Activated T-cell treated with anti-CD3 and anti-CD28 coated beads, Interleukin-2, amount 50 U/mL, for 24 hours (primary cell): ENCODE measurements at regions not wholly inside any gene's neighbourhood (a gene's known extent, or its start where the extent isn't known, plus 50 kb on each side); places are given as distances from the start of the nearest gene placed in this dataset.

Source experiments
- DNase-seq: peaks from one replicate; pipeline ENCODE4 v3.0.0-alpha.2; 2020
- H3K27ac Mint-ChIP-seq: 2 replicates; pipeline ENCODE4 v1.8.0; 2020; ENCODE audit warnings: mild to moderate bottlenecking, mixed read lengths
- H3K27me3 Mint-ChIP-seq: 2 replicates; pipeline ENCODE4 v1.8.0; 2020; ENCODE audit warnings: mixed read lengths
- H3K36me3 Mint-ChIP-seq: 2 replicates; pipeline ENCODE4 v1.8.0; 2020; ENCODE audit warnings: low read depth, mixed read lengths
- H3K4me1 Mint-ChIP-seq: 2 replicates; pipeline ENCODE4 v1.8.0; 2020; ENCODE audit warnings: low read depth, mixed read lengths
- H3K4me3 Mint-ChIP-seq: 2 replicates; pipeline ENCODE4 v1.8.0; 2020; ENCODE audit warnings: mild to moderate bottlenecking, moderate library complexity, mixed read lengths
- H3K9me3 Mint-ChIP-seq: 2 replicates; pipeline ENCODE4 v1.8.0; 2020; ENCODE audit warnings: mixed read lengths

- peaks cover 9% of the 10 kb centered on the region for H3K4me1 Mint-ChIP-seq
- H3K4me3 Mint-ChIP-seq: no peak overlapping the region
- peaks cover 12% of the 10 kb centered on the region for H3K27me3 Mint-ChIP-seq
- no peaks in the 10 kb centered on the region for H3K36me3 Mint-ChIP-seq
- DNase-seq: no peak
- H3K9me3 Mint-ChIP-seq: no peaks in the 10 kb centered on the region
- H3K27ac Mint-ChIP-seq: no peak overlapping the region
These were observed 50.8 kb upstream of the TSHZ2 start for GRCh38 chr20:52921340-52921739.

- Mint-ChIP-seq H3K4me3 (no peak overlapping the region), H3K4me1 (peaks cover 6% of the 10 kb centered on the region), H3K27me3 (peaks cover 13% of the 10 kb centered on the region), H3K9me3 (peaks cover 7% of the 10 kb centered on the region), H3K36me3 (no peaks in the 10 kb centered on the region), H3K27ac (no peak overlapping the region)
- DNase-seq: no peak
These were observed 53.8 kb upstream of the TSHZ2 start for GRCh38 chr20:52918311-52918710.

- H3K36me3 Mint-ChIP-seq: no peaks in the 10 kb centered on the region
- H3K27ac Mint-ChIP-seq: no peak overlapping the region
These were observed 56.6 kb upstream of the TSHZ2 start for GRCh38 chr20:52915564-52915963.

DNA sequence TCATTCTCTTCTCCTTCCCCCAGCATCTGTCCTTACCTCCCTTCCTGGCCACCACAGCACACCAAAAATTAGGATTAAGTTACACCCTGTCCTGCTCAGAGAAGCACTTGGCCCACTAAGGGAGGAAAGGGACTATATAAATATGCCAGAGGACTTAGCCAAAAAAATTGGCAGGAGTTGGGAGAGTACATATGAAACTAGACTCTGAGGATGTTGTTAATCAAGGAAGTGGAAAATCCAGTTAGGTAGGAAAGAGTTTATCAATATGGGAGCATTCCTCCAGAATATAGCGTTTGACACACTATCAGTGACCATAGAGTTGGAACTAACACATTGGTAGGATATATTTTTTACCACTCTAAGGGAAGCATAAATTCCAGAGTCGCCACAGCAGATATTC, 57.3 kb upstream of the TSHZ2 start:
- H3K27me3 Mint-ChIP-seq: peaks cover 4% of the 10 kb centered on the region
- DNase-seq: no peak
- no peaks in the 10 kb centered on the region for H3K36me3 Mint-ChIP-seq
- H3K4me3 Mint-ChIP-seq: no peak overlapping the region
- H3K4me1 Mint-ChIP-seq: peaks cover 1% of the 10 kb centered on the region
- no peak overlapping the region for H3K27ac Mint-ChIP-seq
- peaks cover 7% of the 10 kb centered on the region for H3K9me3 Mint-ChIP-seq

More at GRCh38 chr20:52915564-52915963, 56.6 kb upstream of the TSHZ2 start:
- Mint-ChIP-seq H3K9me3 (peaks cover 7% of the 10 kb centered on the region), H3K4me1 (no peaks in the 10 kb centered on the region), H3K27me3 (peaks cover 4% of the 10 kb centered on the region), H3K4me3 (no peak overlapping the region)
- DNase-seq: no peak

DNA sequence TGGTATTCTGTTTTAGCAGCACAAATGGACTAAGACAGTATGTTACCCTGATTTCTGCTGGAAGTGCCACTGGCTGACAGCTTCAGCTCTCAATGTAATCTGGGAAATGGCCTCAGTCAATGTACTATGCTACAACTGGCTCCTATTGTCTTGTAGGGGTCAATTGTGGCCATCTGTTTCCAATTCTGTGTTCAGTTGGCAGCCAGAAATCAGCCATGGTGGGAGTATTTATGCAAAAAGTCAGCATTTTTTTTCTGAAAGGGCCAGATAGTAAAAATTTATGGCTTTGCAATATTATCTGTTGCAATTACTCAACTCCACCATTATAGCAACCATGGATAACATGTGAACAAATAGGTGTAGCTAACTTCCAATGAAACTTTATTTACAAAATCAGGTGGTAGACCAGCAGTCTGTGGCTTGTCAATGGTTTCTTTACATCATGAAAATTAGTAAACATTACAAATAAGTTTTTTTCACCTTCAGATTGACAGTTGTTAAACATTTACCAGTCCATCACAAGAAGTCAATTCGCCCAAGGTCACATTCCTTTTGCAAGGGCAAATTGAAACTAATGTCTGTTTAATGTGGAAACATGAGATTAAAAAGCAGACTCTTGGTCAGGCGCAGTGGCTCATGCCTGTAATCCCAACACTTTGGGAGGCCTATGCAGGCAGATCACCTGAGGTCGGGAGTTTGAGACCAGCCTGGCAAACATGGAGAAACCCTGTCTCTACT, 58.3 kb upstream of the TSHZ2 start:
- no peak overlapping the region for H3K27ac Mint-ChIP-seq
- H3K27me3 Mint-ChIP-seq: peaks cover 7% of the 10 kb centered on the region
- DNase-seq: no peak
- H3K36me3 Mint-ChIP-seq: no peaks in the 10 kb centered on the region
- H3K4me1 Mint-ChIP-seq: peaks cover 7% of the 10 kb centered on the region
- no peak overlapping the region for H3K4me3 Mint-ChIP-seq
- H3K9me3 Mint-ChIP-seq: peaks cover 7% of the 10 kb centered on the region

GRCh38 chr20:52905241-52905994, 66.7 kb upstream of the TSHZ2 start:
- Mint-ChIP-seq H3K4me1 (peaks cover 7% of the 10 kb centered on the region), H3K27ac (no peak overlapping the region), H3K9me3 (no peaks in the 10 kb centered on the region), H3K36me3 (no peaks in the 10 kb centered on the region), H3K27me3 (peaks cover 18% of the 10 kb centered on the region), H3K4me3 (no peak overlapping the region)
- no peak for DNase-seq

GRCh38 chr20:52904837-52905236, 67.3 kb upstream of the TSHZ2 start:
- Mint-ChIP-seq H3K4me3 (no peak overlapping the region), H3K9me3 (no peaks in the 10 kb centered on the region), H3K4me1 (peaks cover 5% of the 10 kb centered on the region), H3K27ac (no peak overlapping the region), H3K27me3 (peaks cover 18% of the 10 kb centered on the region), H3K36me3 (no peaks in the 10 kb centered on the region)
- DNase-seq: no peak

DNA sequence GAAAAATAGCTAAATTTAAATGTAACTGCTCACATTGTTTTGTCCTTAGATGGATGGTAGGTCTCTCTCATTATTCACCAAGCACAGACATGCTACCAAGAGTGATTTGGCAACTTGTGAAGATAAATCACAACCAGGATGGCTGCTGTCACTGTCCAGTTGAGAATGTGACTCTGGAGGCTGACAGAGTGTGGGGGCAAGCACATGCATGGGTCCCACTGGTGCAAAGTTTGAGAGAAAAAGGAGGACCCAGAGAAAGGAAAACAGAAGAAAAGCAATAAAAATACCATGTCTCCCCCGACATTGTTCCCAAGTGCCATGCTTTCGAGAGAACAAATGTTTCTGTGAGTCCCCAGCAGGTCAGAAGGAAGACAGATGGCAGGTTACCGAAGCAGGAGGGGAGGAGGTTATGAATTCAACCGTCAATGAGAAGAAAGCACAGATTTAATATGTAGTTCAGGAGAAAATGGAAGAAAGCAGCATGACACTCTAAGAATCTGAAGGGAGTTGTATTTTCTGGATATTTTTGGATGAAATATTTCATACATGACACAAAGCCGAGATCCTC, 73.0 kb upstream of the TSHZ2 start:
- H3K27me3 Mint-ChIP-seq: peaks cover 16% of the 10 kb centered on the region
- no peak overlapping the region for H3K27ac Mint-ChIP-seq
- H3K4me3 Mint-ChIP-seq: no peak overlapping the region
- H3K9me3 Mint-ChIP-seq: peaks cover 4% of the 10 kb centered on the region
- no peaks in the 10 kb centered on the region for H3K36me3 Mint-ChIP-seq
- DNase-seq: no peak
- peaks cover 7% of the 10 kb centered on the region for H3K4me1 Mint-ChIP-seq

DNA sequence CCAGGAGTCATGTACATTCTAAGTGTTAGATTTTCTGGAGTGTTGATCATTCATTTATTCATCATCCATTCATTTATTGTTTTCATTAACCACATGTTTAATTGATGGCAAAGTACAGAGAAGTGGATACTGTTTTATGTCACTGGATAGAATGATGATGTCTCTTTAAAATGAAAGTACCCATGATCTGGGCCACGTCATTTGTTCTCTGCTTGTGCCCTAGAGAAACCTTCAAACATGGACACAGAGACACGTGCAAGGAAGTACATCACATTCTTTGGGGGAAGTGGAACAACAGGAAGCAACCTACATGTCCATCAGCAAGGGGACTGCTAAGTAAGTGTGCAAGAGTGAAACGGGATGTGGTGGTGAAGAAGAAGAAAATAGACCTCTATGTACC, 75.8 kb upstream of the TSHZ2 start:
- Mint-ChIP-seq H3K27me3 (peaks cover 12% of the 10 kb centered on the region), H3K4me1 (peaks cover 7% of the 10 kb centered on the region), H3K36me3 (no peaks in the 10 kb centered on the region), H3K9me3 (peaks cover 4% of the 10 kb centered on the region), H3K27ac (no peak overlapping the region), H3K4me3 (no peak overlapping the region)
- no peak for DNase-seq

DNA sequence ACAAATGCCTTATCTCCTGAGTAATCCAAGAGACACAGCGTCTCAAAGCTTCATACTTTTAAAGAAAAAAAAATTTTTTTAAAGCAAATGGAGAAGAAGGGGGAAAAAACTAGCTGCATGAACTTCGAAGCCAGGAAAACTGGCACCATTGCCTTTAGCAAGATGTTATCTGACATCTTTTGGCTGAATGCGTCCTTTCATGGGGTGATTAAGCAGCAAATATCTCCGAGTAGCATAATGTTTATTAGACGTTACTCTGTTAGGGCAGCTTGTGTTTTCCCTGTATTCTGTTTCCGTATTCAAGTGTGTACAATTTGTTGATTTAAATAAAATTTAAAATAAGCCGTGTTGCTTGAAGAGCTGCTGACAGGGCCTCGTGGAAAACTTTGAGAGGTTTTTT, 76.5 kb upstream of the TSHZ2 start:
- Mint-ChIP-seq H3K4me3 (no peak overlapping the region), H3K9me3 (peaks cover 4% of the 10 kb centered on the region), H3K4me1 (peaks cover 7% of the 10 kb centered on the region), H3K27ac (no peak overlapping the region), H3K27me3 (peaks cover 12% of the 10 kb centered on the region), H3K36me3 (no peaks in the 10 kb centered on the region)
- no peak for DNase-seq

DNA sequence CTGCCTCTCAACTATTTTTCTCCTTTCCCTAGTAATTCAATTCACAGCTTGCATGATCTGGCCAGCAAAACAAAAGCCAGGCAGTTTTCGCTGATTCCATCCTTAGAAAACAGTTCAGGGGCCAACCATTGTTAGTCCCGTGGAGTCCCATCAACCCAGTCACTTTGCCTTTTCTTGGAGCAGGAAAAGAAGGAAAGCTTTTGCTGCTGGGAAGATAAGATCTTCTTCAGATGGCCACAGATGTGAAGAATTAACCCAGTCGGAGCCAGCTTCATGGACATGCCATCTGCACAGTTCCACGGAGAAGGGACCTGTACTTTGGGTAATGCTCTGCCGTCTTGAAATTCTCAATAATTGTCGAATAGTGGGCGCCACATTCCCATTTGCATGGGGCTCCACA, 76.9 kb upstream of the TSHZ2 start:
- H3K27ac Mint-ChIP-seq: no peak overlapping the region
- peaks cover 7% of the 10 kb centered on the region for H3K4me1 Mint-ChIP-seq
- no peak for DNase-seq
- peaks cover 4% of the 10 kb centered on the region for H3K9me3 Mint-ChIP-seq
- H3K27me3 Mint-ChIP-seq: peaks cover 12% of the 10 kb centered on the region
- no peaks in the 10 kb centered on the region for H3K36me3 Mint-ChIP-seq
- H3K4me3 Mint-ChIP-seq: no peak overlapping the region

- Mint-ChIP-seq H3K27me3 (peaks cover 14% of the 10 kb centered on the region), H3K4me3 (no peak overlapping the region), H3K9me3 (peaks cover 4% of the 10 kb centered on the region), H3K27ac (no peak overlapping the region), H3K4me1 (peaks cover 7% of the 10 kb centered on the region), H3K36me3 (no peaks in the 10 kb centered on the region)
- no peak for DNase-seq
These were observed 78.7 kb upstream of the TSHZ2 start for GRCh38 chr20:52893498-52893897.

GRCh38 chr20:52892023-52892422, 80.1 kb upstream of the TSHZ2 start:
- DNase-seq: no peak
- Mint-ChIP-seq H3K27me3 (peaks cover 20% of the 10 kb centered on the region), H3K4me1 (peaks cover 7% of the 10 kb centered on the region), H3K36me3 (no peaks in the 10 kb centered on the region), H3K9me3 (peaks cover 4% of the 10 kb centered on the region), H3K27ac (no peak overlapping the region), H3K4me3 (no peak overlapping the region)

GRCh38 chr20:52890130-52890529, 82.0 kb upstream of the TSHZ2 start:
- Mint-ChIP-seq H3K27me3 (peaks cover 22% of the 10 kb centered on the region), H3K4me3 (no peak overlapping the region), H3K27ac (no peak overlapping the region), H3K9me3 (no peaks in the 10 kb centered on the region), H3K4me1 (no peaks in the 10 kb centered on the region), H3K36me3 (no peaks in the 10 kb centered on the region)
- DNase-seq: no peak

- Mint-ChIP-seq H3K4me1 (no peaks in the 10 kb centered on the region), H3K9me3 (no peaks in the 10 kb centered on the region), H3K27me3 (peaks cover 22% of the 10 kb centered on the region), H3K27ac (no peak overlapping the region), H3K36me3 (no peaks in the 10 kb centered on the region), H3K4me3 (no peak overlapping the region)
- DNase-seq: no peak
These were observed 82.9 kb upstream of the TSHZ2 start for GRCh38 chr20:52889225-52889624.
